GM21447 (cell line): ENCODE measurements at regions not wholly inside any gene's neighbourhood (a gene's known extent, or its start where the extent isn't known, plus 50 kb on each side); places are given as distances from the start of the nearest gene placed in this dataset.
"Not testable (repeated sequence)": the region's sequence is repeated elsewhere in the genome, so short reads cannot be mapped to it uniquely, and the experiment has no call there.

Source experiments
- ATAC-seq: cut with Tn5 transposase; IDR thresholded peaks from one replicate; pipeline ENCODE4 v1.9.1; 2021; ENCODE audit not compliant: unreplicated experiment

GRCh38 chr3:107150675-107151074 lies 226.6 kb upstream of the CCDC54 start:
- no peak for ATAC-seq

- ATAC-seq: no peak
Observed at GRCh38 chr3:107153981-107154380, 223.3 kb upstream of the CCDC54 start.

- no peak for ATAC-seq
Observed at GRCh38 chr3:107172411-107172810, 204.8 kb upstream of the CCDC54 start.

- no peak for ATAC-seq
Observed at GRCh38 chr3:107184375-107184774, 192.9 kb upstream of the CCDC54 start.

- no peak for ATAC-seq
Observed at GRCh38 chr3:107188262-107188661, 189.0 kb upstream of the CCDC54 start.

GRCh38 chr3:107189158-107189791 lies 188.0 kb upstream of the CCDC54 start:
- no peak for ATAC-seq

GRCh38 chr3:107193116-107193515 lies 184.1 kb upstream of the CCDC54 start:
- no peak for ATAC-seq

- ATAC-seq: no peak
Observed at GRCh38 chr3:107198581-107199181, 178.6 kb upstream of the CCDC54 start.

GRCh38 chr3:107201146-107201545 lies 176.1 kb upstream of the CCDC54 start:
- ATAC-seq: no peak

- ATAC-seq: not testable (repeated sequence)
Observed at GRCh38 chr3:107202885-107203284, 174.4 kb upstream of the CCDC54 start.

GRCh38 chr3:107204121-107204520 lies 173.1 kb upstream of the CCDC54 start:
- no peak for ATAC-seq

GRCh38 chr3:107205358-107205757 lies 171.9 kb upstream of the CCDC54 start:
- no peak for ATAC-seq

- ATAC-seq: peak; percentile 56
Observed at GRCh38 chr3:107206141-107206540, 171.1 kb upstream of the CCDC54 start.

- ATAC-seq: no peak
Observed at GRCh38 chr3:107206945-107207344, 170.3 kb upstream of the CCDC54 start.

GRCh38 chr3:107208100-107208499 lies 169.1 kb upstream of the CCDC54 start:
- ATAC-seq: no peak

GRCh38 chr3:107208796-107209195 lies 168.4 kb upstream of the CCDC54 start:
- ATAC-seq: no peak

GRCh38 chr3:107209302-107209990 lies 167.8 kb upstream of the CCDC54 start:
- ATAC-seq: no peak

- no peak for ATAC-seq
Observed at GRCh38 chr3:107211608-107212007, 165.6 kb upstream of the CCDC54 start.

- ATAC-seq: no peak
Observed at GRCh38 chr3:107212618-107213017, 164.6 kb upstream of the CCDC54 start.

- ATAC-seq: no peak
Observed at GRCh38 chr3:107213044-107213669, 164.1 kb upstream of the CCDC54 start.

GRCh38 chr3:107216229-107216628 lies 161.0 kb upstream of the CCDC54 start:
- ATAC-seq: no peak

- ATAC-seq: no peak
Observed at GRCh38 chr3:107216711-107217110, 160.5 kb upstream of the CCDC54 start.
